Heart left ventricle (tissue), 13 donors: ENCODE measurements at regions not wholly inside any gene's neighbourhood (a gene's known extent, or its start where the extent isn't known, plus 50 kb on each side); places are given as distances from the start of the nearest gene placed in this dataset.

Experiments used
- POLR2A ChIP-seq, 2 donors: fragments of 450-650 bp; IDR thresholded peaks; one replicate each; pipeline ENCODE4 v1.6.1; 2017; ENCODE audit warnings: antibody characterized with exemption in 2 of 2, mild to moderate bottlenecking in 2 of 2, moderate library complexity in 2 of 2
- TF ChIP-seq, protein P1 (sequence below), 12 donors: fragments of 200-600 bp; sonication (generic) in 4 of 12; IDR thresholded peaks; one replicate each; pipeline versions ENCODE4 v1.5.0 to v1.8.0; 2018 to 2022; ENCODE audit warnings: antibody characterized with exemption in 12 of 12, mild to moderate bottlenecking in 5 of 12
- donor health status: ischemic (EF 13 %, LVEDD 7.1; RV severe dilation, severe dysfunction).
- donor health status: DM: no; HTN: yes; CAD: no.
- donor health status: DM: no; HTN: no; CAD: no.
- donor health status: ischemic (EF 25% LVEDD 6.9; RV normal size, moderate dysfunction).
- donor health status: ischemic (EF 25% LVEDD 5.7; RV mildly dilated, moderate dysfunction).
- donor health status: ischemic (EF 35%, LVEDD 5.7; RV mildly dilated, moderate dysfunction).
- donor health status: nonischemic (EF 11% LVEDD 7.7; RV severe dilation, severe dysfunction).
- donor health status: DM: yes; HTN: yes; CAD: no.
- donor health status: PGD.
- donor health status: ischemic (EF 29% LVEDD 5.4; RV normal size, mild dysfunction).
- donor health status: nonischemic (EF 23%, LVEDD 6.1; RV moderate dilation, normal function).

- TF ChIP-seq, protein P1, sequence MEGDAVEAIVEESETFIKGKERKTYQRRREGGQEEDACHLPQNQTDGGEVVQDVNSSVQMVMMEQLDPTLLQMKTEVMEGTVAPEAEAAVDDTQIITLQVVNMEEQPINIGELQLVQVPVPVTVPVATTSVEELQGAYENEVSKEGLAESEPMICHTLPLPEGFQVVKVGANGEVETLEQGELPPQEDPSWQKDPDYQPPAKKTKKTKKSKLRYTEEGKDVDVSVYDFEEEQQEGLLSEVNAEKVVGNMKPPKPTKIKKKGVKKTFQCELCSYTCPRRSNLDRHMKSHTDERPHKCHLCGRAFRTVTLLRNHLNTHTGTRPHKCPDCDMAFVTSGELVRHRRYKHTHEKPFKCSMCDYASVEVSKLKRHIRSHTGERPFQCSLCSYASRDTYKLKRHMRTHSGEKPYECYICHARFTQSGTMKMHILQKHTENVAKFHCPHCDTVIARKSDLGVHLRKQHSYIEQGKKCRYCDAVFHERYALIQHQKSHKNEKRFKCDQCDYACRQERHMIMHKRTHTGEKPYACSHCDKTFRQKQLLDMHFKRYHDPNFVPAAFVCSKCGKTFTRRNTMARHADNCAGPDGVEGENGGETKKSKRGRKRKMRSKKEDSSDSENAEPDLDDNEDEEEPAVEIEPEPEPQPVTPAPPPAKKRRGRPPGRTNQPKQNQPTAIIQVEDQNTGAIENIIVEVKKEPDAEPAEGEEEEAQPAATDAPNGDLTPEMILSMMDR (IDR thresholded peaks at IDR 0.05), result no peak
- TF ChIP-seq POLR2A (IDR thresholded peaks at IDR 0.05), result no peak
Measured at GRCh38 chr2:220981926-220982325, 590.2 kb downstream of the EPHA4 start.
